GM12891 (cell line): ENCODE measurements at regions not wholly inside any gene's neighbourhood (a gene's known extent, or its start where the extent isn't known, plus 50 kb on each side); places are given as distances from the start of the nearest gene placed in this dataset.
A peak's percentile ranks its signal among the peaks of the same experiment; 100 is the strongest.
"Not testable (repeated sequence)": the region's sequence is repeated elsewhere in the genome, so short reads cannot be mapped to it uniquely, and the experiment has no call there.

Source experiments
- DNase-seq: peaks from one replicate; pipeline ENCODE4 v3.0.0; 2011; ENCODE audit warnings: low spot score; ENCODE audit not compliant: insufficient read length
- FAIRE-seq: peaks from 2 replicates; lab custom pipeline; 2011; peaks lifted over from hg19 to GRCh38; lab: Jason Lieb, UNC
- PAX5 ChIP-seq: IDR thresholded peaks from 2 replicates; pipeline ENCODE4 v1.6.1; 2011; ENCODE audit warnings: low read length, moderate library complexity, mild to moderate bottlenecking; ENCODE audit not compliant: insufficient read depth, severe bottlenecking
- POLR2A ChIP-seq: IDR thresholded peaks from 2 replicates; pipeline ENCODE4 v1.6.1; 2011; ENCODE audit warnings: low read depth, low read length, control low read depth
- POLR2AphosphoS5 ChIP-seq: IDR thresholded peaks from 2 replicates; pipeline ENCODE4 v1.6.1; 2011; ENCODE audit warnings: low read depth, low read length, control low read depth
- POU2F2 ChIP-seq: IDR thresholded peaks from 2 replicates; pipeline ENCODE4 v1.6.1; 2011; ENCODE audit warnings: low read depth, mild to moderate bottlenecking, control low read depth, low read length, moderate library complexity
- SPI1 ChIP-seq: IDR thresholded peaks from 2 replicates; pipeline ENCODE4 v1.6.1; 2011; ENCODE audit warnings: low read depth, low read length, control low read depth
- TAF1 ChIP-seq: IDR thresholded peaks from 2 replicates; pipeline ENCODE4 v1.6.1; 2011; ENCODE audit warnings: low read depth, low read length, control low read depth

- DNase-seq = no peak
- peak; percentile 63 for FAIRE-seq
- TF ChIP-seq SPI1 = no peak; the same call in 1 of the 2 replicates
- TF ChIP-seq POLR2AphosphoS5 = no peak
- TF ChIP-seq POLR2A = no peak
- TF ChIP-seq TAF1 = no peak
- no peak for TF ChIP-seq POU2F2
- TF ChIP-seq PAX5 = no peak
These were observed 57.8 kb downstream of the OR2B2 start for GRCh38 chr6:27854421-27854820.

- no peak for DNase-seq
- no peak for FAIRE-seq
- no peak for TF ChIP-seq SPI1
- no peak for TF ChIP-seq POU2F2
- no peak for TF ChIP-seq PAX5
- TF ChIP-seq TAF1 = no peak
- TF ChIP-seq POLR2AphosphoS5 = no peak
- no peak for TF ChIP-seq POLR2A
These were observed 60.8 kb downstream of the OR2B2 start for GRCh38 chr6:27851440-27851839.

DNA sequence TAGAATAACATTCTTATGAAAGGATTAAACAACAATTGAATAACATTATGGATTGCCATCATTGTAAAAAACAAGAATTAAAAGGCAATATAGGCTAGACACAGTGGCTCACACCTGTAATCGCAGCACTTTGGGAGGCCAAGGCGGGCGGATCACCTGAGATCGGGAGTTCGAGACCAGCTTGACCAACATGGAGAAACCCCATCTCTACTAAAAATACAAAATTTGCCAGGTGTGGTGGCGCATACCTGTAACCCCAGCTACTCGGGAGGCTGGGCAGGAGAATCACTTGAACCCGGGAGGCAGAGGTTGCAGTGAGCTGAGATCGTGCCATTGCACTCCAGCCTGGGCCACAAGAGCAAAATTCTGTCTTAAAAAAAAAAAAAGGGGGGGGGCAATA, 63.2 kb downstream of the OR2B2 start:
- DNase-seq, FAIRE-seq: not testable (repeated sequence)

GRCh38 chr6:27847706-27848105, 64.5 kb downstream of the OR2B2 start:
- FAIRE-seq (no peak), DNase-seq (no peak)
- TF ChIP-seq TAF1 = no peak
- TF ChIP-seq PAX5 = no peak
- no peak for TF ChIP-seq POU2F2
- no peak for TF ChIP-seq SPI1
- no peak for TF ChIP-seq POLR2AphosphoS5
- TF ChIP-seq POLR2A = no peak

- FAIRE-seq (no peak), DNase-seq (no peak)
- TF ChIP-seq POLR2AphosphoS5 (no peak), PAX5 (no peak), POLR2A (no peak), TAF1 (no peak), SPI1 (no peak), POU2F2 (no peak)
These were observed 71.6 kb downstream of the OR2B2 start for GRCh38 chr6:27840572-27840971.

GRCh38 chr6:27839626-27840475, 72.3 kb downstream of the OR2B2 start:
- TF ChIP-seq TAF1 (no peak), POLR2A (0 out of 2 replicates have a peak, but pooled peaks have one; percentile 30)
- no peak for DNase-seq
- FAIRE-seq = peak; percentile 64

GRCh38 chr6:27838945-27839625, 73.1 kb downstream of the OR2B2 start:
- no peak for TF ChIP-seq POU2F2
- no peak for TF ChIP-seq SPI1
- no peak for TF ChIP-seq POLR2AphosphoS5
- no peak for TF ChIP-seq POLR2A
- TF ChIP-seq TAF1 = no peak
- TF ChIP-seq PAX5 = no peak
- DNase-seq (no peak), FAIRE-seq (no peak)

DNA sequence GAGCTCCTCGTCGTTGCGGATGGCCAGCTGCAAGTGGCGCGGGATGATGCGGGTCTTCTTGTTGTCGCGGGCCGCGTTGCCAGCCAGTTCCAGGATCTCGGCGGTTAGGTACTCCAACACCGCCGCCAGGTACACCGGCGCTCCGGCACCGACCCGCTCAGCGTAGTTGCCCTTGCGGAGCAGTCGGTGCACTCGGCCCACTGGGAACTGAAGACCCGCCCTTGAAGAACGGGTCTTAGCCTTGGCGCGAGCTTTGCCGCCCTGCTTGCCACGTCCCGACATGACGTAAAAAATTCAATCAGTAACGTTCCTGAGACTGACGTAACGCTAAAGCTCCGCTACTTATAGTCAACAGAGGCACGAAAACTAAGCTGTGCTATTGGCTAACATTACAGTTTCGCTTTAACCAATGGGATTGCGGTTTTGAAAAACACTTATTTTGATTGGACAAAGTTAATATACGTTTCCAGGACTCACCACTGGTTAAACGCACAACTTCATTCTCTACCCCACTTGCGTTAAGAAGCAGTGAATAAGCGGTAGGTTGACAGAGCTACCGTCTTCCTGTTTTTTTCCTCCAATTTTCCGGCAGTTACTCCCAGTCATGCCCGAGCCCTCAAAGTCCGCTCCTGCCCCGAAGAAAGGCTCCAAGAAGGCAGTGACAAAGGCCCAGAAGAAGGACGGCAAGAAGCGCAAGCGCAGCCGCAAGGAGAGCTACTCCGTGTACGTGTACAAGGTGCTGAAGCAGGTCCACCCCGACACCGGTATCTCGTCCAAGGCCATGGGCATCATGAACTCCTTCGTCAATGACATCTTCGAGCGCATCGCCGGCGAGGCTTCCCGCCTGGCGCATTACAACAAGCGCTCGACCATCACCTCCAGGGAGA, 73.9 kb downstream of the OR2B2 start:
- FAIRE-seq = peak; percentile 92
- DNase-seq = peak; percentile 40
- 0 out of 2 replicates have a peak, but pooled peaks have one; percentile 23 for TF ChIP-seq SPI1
- peak; percentile 90 for TF ChIP-seq TAF1
- no peak for TF ChIP-seq PAX5
- TF ChIP-seq POU2F2 = no peak; the same call in 1 of the 2 replicates
- peak; percentile 93 for TF ChIP-seq POLR2AphosphoS5
- TF ChIP-seq POLR2A = peak; percentile 95

GRCh38 chr6:27837625-27838057, 74.6 kb downstream of the OR2B2 start:
- TF ChIP-seq TAF1 (no peak), POLR2AphosphoS5 (no peak; the same call in 1 of the 2 replicates), POU2F2 (no peak), SPI1 (no peak), PAX5 (no peak), POLR2A (no peak; the same call in 1 of the 2 replicates)
- DNase-seq (no peak), FAIRE-seq (no peak)
